NOMO-1 treated with dmso at 0.1 percent for 144 hours (cell line): ENCODE measurements at regions not wholly inside any gene's neighbourhood (a gene's known extent, or its start where the extent isn't known, plus 50 kb on each side); places are given as distances from the start of the nearest gene placed in this dataset.
"Not testable (repeated sequence)": the region's sequence is repeated elsewhere in the genome, so short reads cannot be mapped to it uniquely, and the experiment has no call there.

ENCODE experiments used
- DNase-seq: peaks from one replicate; lab custom pipeline; 2025; ENCODE audit not compliant: unreplicated experiment; lab: John Stamatoyannopoulos, UW

GRCh38 chr6:50899306-50899870 lies 80.7 kb downstream of the TFAP2B start:
- no peak for DNase-seq

DNA sequence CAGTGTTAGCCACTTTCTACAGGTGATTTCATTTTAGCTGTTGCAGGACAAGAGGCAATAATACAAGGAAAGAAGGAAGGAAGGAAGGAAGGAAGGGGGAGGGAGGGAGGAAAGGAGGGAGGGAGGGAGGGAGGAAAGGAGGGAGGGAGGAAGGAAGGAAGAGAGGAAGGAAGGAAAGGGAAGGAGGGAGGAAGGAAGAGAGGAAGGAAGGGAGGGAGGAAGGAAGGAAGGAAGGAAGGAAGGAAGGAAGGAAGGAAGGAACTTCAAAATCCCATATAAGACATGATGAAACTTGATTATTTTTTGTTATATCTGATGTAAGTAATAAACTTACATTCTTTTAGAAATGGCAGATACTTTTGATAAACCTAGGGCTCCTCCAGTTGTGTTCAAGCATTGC lies 83.6 kb downstream of the TFAP2B start:
- DNase-seq, result no peak

- no peak for DNase-seq
Measured at GRCh38 chr6:50905297-50905696, 86.6 kb downstream of the TFAP2B start.

DNA sequence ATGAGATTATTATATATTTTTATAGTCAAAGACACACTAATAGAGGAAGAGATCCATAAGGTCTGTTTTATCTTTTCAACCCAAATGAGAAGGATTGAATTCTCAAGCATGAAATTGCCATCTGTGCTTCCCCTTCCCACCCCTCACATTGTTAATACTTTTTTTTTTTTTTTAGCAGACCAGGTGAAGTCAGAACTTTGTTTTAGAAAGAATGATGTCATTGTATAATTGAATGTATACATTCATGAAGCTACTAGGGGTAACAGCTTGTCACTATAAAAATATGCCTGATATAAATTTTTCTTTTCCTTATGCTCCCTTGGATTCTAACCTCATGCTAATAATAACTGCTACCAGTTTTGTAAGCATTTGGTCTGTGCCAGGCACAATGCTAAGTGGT lies 88.9 kb downstream of the TFAP2B start:
- DNase-seq, result no peak

- DNase-seq, result no peak
Measured at GRCh38 chr6:50913105-50913770, 94.6 kb downstream of the TFAP2B start.

GRCh38 chr6:50921378-50921777 lies 102.7 kb downstream of the TFAP2B start:
- DNase-seq, result not testable (repeated sequence)

GRCh38 chr6:50921968-50922367 lies 103.3 kb downstream of the TFAP2B start:
- no peak for DNase-seq

GRCh38 chr6:50922579-50923525 lies 104.2 kb downstream of the TFAP2B start:
- no peak for DNase-seq

- DNase-seq, result no peak
Measured at GRCh38 chr6:50924758-50925157, 106.1 kb downstream of the TFAP2B start.

DNA sequence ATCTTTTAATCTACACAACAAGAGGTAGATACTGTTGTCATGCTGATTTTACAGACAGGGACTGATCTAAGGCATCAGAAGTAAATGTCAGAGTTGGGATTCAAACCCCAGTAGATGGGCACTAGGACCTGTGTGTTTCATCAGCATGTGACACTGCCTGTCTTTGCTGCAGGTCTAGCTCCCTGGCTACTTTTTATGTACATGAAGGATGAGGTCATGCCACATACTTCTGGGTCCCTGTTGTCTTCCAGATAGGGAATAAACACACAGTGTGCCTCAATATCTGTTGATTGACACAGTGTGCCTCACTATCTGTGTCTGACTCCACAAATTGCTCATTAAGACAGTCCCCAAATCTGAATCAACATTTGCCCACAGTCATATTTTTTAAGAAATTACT lies 106.9 kb downstream of the TFAP2B start:
- DNase-seq, result no peak

GRCh38 chr6:50925981-50926380 lies 107.3 kb downstream of the TFAP2B start:
- no peak for DNase-seq

DNA sequence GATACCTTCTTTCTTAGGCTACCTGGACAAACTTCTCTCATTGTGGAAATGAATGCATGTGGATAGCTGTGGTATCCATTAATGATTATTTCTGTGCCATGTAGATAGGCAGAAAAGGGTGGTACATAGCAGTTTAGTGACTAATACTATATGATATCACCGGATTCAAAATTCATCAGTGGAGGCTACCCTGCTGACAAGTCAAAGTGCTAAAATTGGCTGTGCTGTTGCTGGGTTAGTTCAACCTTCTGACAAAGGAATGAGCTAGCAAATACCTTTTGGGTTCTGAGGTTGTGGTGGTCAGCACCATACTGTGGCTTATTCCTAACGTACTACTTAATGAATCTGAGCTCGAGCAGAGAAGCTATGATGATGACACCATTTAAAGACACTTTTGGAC lies 109.1 kb downstream of the TFAP2B start:
- no peak for DNase-seq

- DNase-seq, result no peak
Measured at GRCh38 chr6:50929323-50929722, 110.7 kb downstream of the TFAP2B start.

DNA sequence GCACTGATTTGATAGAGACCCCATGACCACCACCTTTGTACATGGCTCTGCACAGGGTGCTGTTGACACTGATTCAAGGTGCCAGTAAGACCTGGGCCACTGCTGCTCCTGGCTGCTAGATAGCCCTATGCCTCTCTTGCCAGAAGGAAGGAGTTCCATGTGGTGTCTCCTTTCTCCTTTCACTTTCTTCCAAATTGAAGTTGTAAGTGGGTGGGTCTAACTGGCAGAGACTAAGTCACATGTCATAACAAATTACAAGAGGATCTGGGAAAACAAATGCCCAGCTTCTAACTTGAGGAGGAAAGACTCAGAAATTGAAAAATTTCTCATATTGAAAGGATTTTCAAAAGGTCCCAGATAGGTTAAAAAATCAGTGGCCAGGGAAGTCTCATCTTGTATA lies 116.8 kb downstream of the TFAP2B start:
- no peak for DNase-seq

GRCh38 chr6:50936277-50936681 lies 117.6 kb downstream of the TFAP2B start:
- DNase-seq, result peak; percentile 6

- no peak for DNase-seq
Measured at GRCh38 chr6:50939931-50940330, 121.3 kb downstream of the TFAP2B start.

GRCh38 chr6:50945789-50946188 lies 127.1 kb downstream of the TFAP2B start:
- DNase-seq, result no peak

DNA sequence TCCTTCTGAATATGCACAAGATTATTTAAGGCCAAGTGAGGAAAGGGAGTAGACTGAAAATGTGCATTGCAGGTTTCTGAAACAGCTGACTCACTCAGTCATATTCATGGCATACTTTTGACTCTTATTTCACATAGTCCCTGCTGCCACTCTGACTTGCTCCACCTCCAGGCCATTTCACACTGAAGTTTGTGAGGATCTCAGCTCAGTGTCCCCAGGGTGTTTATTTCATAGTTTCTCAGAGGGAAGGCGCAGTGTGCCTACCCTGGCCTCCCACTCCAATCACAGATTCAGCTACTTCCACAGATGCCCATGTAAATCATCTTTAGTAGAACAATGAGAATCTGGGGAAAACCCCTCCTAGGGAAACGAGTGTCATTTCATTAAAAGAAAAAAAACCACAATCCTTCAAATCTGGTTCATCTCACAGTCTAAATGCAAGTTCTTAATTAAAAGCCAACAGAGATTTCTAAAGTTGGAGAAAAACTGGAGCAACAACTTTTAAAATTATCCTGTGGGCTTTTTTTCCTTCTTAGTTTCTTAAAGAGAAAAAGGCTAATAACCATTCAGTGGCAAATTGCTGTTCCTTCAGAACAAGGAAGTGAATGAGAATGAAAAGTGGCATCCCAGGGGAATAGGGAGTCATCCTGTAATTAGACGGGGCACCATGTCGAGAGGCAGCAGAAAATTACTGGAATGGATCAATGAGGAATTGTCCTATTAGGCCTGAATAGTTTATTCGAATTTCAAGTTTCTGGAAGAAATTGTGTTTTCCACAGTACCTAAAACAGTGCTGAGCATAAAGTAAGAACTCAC lies 133.6 kb downstream of the TFAP2B start:
- DNase-seq, result no peak

DNA sequence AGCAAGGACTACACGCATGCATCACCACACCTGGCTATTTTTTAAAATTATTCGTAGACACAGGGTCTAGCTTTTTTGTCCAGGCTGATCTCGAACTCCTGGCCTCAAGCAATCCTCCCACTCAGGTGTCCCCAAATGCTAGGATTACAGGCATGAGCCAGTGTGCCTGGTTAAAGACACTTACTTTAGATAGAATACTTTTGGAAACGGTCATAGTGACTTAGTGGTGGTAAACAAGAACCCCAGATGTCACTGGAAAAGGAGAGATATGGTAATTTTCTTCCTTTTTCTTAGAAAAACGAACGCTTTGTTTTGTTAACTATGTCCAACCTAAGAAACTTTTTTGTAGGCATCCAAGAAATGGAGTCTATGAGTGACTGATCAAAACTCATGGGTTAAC lies 137.3 kb downstream of the TFAP2B start:
- no peak for DNase-seq

DNA sequence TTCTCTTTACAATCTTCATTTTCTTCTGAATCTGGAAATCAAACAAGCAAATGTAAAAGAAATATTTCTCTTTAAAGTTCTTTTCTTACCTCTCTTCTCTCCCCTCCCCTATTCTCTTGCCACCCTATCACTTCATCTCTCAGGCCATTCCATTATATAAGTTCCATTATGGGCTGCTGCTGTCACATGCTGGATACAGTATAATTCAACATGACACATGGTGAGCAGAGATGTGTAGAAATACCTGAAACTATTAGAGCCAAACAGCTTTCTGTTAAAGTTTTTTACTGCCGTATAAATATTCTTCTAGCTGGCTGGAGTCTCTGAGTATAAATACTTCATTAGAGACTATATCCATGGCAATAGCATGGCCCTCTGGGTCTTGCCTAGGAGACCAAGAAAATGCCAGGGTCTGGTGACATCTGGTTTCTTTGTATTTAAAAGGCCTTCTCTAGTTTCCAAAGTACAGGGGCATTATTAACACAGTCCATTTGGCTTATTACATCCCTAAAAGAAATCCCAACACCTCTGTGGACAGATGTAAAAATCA lies 139.6 kb downstream of the TFAP2B start:
- no peak for DNase-seq

DNA sequence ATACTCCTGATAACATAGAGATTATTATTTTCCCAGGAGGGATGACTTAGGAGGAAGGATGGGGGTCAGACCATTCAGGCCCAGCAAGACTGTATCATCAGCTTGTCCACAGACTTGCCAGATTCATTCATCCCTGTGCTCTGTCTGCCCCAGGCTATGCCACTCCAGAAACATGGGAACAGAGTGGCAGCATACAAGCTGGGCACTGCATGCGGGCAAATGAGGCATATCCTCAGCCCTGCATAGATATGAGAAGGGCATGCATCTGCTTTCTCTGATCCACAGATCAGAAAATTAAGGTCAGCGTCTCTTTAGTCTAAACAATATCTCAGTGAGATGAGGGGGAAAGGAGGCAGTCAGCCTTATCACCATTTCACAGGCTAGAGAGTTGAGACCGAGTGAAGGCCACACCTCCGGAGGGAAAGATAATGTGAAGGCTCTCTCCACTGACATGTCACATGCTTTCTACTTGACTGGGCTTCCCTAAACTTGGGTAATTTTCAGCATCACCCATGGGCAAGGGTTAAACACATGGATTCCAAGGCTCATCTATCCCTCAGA lies 140.5 kb downstream of the TFAP2B start:
- no peak for DNase-seq
